ES-I3 (cell line): ENCODE measurements at regions not wholly inside any gene's neighbourhood (a gene's known extent, or its start where the extent isn't known, plus 50 kb on each side); places are given as distances from the start of the nearest gene placed in this dataset.
"Not testable (repeated sequence)": the region's sequence is repeated elsewhere in the genome, so short reads cannot be mapped to it uniquely, and the experiment has no call there.

Experiments used
- H3K36me3 ChIP-seq: 2 replicates; pipeline ENCODE4 v1.6.1; 2013; ENCODE audit warnings: mild to moderate bottlenecking, low read length, control low read depth, moderate library complexity; ENCODE audit not compliant: insufficient read depth
- H3K4me1 ChIP-seq: 2 replicates; pipeline ENCODE4 v1.6.1; 2013; ENCODE audit warnings: mild to moderate bottlenecking, control low read depth, low read length; ENCODE audit not compliant: insufficient read depth
- H3K9ac ChIP-seq: 2 replicates; pipeline ENCODE4 v1.6.1; 2013; ENCODE audit warnings: low read depth, mild to moderate bottlenecking, low read length, moderate library complexity
- H3K9me3 ChIP-seq: 2 replicates; pipeline ENCODE4 v1.6.1; 2013; ENCODE audit warnings: mild to moderate bottlenecking, low read length, moderate library complexity; ENCODE audit not compliant: control insufficient read depth, insufficient read depth

DNA sequence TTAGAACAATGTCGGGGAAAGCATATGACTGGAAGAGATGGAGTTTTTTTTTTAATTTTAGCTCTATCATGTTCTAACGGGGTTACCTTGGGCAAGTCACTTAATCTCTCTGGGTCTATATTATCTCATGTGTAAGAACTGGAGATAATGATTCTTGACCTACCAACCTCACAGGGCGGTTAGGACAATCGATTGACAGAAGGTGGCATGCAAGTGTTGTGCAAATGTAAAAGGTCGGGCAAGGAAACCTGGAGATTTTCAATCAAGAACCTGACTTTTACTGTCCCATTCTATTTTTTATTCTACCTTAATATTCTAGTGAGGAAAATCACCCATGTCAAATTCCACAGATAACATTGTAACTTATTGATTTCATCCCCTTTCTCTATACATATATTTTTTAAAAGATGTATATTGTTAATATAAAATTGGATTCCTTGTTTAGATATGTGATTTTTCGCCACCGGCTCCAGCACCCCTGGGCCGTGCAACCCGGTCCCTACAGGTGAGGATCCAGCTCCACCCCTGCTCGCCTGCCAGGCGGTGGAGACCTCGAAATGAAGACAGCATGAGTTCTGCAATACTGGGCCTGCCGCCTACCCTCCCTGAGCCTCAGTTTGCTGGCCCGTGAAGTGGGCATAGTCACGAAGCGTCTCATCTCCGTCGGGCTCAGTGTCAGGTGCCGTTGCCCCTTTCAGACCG lies 497.6 kb upstream of the PHF14 start:
- Histone ChIP-seq H3K9me3 (no peaks in the 10 kb centered on the region), H3K9ac (no peak overlapping the region), H3K4me1 (no peaks in the 10 kb centered on the region), H3K36me3 (no peaks in the 10 kb centered on the region)

DNA sequence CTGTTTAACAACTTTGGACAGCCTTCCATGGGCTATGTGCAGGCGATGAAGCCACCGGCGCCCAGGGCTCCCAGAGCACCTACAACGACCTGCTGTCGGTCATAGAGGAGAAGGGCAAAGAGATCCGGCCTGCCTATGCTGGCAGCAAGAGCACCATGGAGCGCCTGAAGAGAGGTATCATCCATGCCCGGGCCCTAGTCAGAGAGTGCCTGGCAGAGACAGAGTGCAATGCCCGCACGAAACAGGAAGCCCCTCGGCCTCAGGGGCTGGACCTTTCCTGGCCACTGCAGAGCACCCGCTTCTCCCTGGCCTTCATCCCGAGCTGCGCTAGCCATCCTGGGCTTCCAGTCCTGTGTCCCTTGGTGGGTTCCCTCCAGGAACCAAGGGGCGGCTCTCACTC lies 497.0 kb upstream of the PHF14 start:
- Histone ChIP-seq H3K36me3 (no peaks in the 10 kb centered on the region), H3K9me3 (no peaks in the 10 kb centered on the region), H3K4me1 (no peaks in the 10 kb centered on the region), H3K9ac (no peak overlapping the region)

DNA sequence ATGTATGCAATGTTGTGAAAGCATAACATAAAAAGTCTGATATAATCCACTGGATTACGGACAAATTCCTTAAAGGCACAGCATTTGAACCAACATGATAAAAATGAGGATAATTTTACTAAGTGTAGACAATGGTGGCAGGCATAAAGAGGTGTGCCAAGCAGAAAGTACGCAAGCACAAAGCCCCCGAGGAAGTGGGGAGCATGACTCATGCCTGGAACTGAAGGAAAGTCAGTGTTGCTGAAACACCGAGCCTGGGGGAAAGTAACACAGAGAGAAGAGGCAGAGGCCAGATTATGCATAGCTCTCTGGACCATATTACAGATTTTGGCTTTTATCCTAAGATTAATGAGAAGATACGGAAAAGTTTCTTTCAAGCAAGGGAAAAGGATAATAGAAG lies 490.0 kb upstream of the PHF14 start:
- H3K4me1 ChIP-seq = no peaks in the 10 kb centered on the region
- H3K9me3 ChIP-seq = no peaks in the 10 kb centered on the region
- no peak overlapping the region for H3K9ac ChIP-seq
- no peaks in the 10 kb centered on the region for H3K36me3 ChIP-seq

DNA sequence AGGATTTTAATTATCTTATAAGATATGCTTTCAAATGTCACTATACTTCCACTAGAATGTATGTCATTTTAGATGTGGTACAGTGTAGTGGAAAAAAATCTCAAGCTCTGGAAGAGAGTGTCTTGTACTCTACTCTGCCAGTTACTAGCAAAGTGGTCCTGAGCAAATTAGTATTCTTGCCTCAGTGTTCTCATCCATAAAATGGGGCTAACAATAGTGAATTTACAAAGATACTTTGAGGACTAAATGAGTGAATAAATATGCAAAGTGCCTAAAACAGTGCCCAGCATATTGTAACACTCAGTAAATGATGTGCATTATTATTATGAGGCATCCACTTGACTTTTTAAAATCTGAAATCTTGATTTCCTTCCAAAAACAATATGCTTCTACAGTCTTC lies 488.9 kb upstream of the PHF14 start:
- no peaks in the 10 kb centered on the region for H3K36me3 ChIP-seq
- H3K4me1 ChIP-seq = no peaks in the 10 kb centered on the region
- H3K9ac ChIP-seq = no peak overlapping the region
- H3K9me3 ChIP-seq = no peaks in the 10 kb centered on the region

DNA sequence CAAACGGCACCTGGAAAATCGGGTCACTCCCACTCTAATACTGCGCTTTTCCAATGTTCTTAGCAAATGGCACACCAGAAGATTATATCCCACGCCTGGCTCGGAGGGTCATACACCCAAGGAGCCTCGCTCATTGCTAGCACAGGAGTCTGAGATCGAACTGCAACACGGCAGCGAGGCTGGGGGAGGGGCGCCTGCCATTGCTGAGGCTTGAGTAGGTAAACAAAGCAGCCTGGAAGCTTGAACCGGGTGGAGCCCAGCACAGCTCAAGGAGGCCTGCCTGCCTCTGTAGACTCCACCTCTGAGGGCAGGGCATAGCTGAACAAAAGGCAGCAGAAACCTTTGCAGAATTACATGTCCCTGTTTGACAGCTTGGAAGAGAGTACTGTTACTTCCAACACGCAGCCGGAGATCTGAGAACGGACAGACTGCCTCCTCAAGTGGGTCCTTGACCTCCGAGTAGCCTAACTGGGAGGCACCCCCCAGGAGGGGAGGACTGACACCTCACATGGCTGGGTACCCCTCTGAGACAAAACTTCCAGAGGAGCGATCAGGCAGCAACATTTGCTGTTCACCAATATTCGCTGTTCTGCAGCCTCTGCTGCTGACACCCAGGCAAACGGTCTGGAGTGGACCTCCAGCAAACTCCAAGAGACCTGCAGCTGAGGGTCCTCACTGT lies 472.3 kb upstream of the PHF14 start:
- H3K9me3 ChIP-seq, H3K9ac ChIP-seq, H3K4me1 ChIP-seq, H3K36me3 ChIP-seq: not testable (repeated sequence)

DNA sequence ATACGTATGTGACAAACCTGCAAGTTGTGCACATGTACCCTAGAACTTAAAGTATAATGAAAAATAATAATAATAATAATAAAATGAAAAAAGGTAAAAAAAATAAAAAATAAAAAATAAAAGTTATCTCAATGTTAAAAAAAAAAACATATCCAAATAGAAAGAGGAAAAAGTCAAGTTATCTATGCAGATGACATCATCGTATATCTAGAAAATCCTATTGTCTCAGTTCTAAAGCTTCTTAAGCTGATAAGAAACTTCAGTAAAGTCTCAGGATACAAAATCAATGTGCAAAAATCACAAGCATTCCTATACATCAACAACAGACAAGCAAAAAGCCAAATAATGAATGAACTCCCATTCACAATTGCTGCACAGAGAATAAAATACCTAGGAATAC lies 466.6 kb upstream of the PHF14 start:
- no peaks in the 10 kb centered on the region for H3K36me3 ChIP-seq
- no peak overlapping the region for H3K9ac ChIP-seq
- no peaks in the 10 kb centered on the region for H3K9me3 ChIP-seq
- H3K4me1 ChIP-seq = no peaks in the 10 kb centered on the region

DNA sequence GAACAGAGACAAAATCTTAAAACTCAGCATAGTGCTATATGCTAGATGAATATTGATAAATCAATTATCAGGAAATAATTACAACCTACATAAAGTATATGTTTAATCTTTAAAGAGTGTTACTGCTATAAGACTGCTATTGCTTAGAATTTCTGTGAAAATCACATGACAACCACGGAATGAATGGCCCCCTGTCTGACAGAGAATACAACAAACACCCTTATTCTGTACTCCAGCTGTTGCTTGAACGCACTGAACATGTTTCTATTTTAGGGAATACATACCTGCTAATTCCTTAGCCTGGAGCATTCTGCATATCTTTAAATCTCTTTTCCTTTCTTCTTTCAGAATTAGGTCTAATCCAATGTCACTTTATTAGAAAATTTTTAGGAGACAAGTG lies 452.4 kb upstream of the PHF14 start:
- Histone ChIP-seq H3K36me3 (no peaks in the 10 kb centered on the region; the same call in 1 of the 2 replicates), H3K9me3 (no peaks in the 10 kb centered on the region), H3K4me1 (no peaks in the 10 kb centered on the region), H3K9ac (no peak overlapping the region)

DNA sequence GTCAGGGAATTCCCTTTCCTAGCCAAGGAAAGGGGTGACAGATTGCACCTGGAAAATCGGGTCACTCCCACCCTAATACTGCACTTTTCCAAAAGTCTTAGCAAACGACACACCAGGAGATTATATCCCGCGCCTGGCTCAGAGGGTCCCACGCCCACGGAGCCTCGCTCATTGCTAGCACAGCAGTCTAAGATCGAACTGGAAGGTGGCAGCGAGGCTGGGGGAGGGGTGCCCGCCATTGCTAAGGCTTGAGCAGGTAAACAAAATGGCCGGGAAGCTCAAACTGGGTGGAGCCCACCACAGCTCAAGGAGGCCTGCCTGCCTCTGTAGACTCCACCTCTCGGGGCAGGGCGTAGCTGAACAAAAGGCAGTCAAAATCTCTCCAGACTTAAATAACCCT lies 440.2 kb upstream of the PHF14 start:
- H3K4me1 ChIP-seq, H3K9me3 ChIP-seq: not testable (repeated sequence)

DNA sequence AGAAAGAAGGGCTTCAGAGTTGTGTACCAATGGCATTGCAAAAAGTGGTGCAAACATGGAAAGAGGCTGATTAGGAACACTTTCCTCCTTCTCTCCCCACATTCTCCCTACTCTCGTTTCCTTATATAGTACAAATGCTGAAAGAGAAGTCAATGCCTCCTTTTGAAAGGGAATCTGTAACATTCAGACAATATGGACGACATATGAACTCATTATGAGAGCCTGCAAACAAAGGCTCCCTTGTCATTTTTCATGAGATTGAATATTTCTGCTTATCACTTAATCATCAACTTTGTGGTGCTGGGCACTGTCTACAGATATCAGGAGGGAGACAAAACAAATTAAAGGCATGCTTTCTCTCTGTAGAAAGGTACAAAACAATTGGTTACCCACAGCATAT lies 437.1 kb upstream of the PHF14 start:
- Histone ChIP-seq H3K9ac (no peak overlapping the region), H3K36me3 (no peaks in the 10 kb centered on the region), H3K9me3 (no peaks in the 10 kb centered on the region), H3K4me1 (no peaks in the 10 kb centered on the region)

More for the DNA sequence above, 440.2 kb upstream of the PHF14 start:
- not testable (repeated sequence) for H3K36me3 ChIP-seq, H3K9ac ChIP-seq

DNA sequence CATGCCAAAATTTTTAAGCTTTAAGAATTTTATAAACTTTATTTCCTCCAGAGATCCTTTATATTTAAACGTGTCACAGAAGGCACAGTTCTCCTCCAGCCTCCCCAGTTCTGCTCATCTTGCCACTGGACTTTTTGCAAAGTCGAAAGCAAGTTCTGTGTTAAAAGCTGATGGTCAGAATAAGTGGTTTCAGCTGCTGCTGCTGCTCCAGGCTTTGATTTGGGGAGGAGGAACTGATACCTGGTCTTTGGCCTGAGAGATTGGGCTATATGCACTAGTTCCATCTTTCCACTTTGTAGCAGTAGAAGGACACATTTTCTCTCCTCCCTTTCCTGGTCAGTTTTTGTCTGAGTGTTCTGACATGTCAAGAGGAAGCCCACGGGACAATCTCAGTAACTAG lies 435.9 kb upstream of the PHF14 start:
- Histone ChIP-seq H3K9me3 (no peaks in the 10 kb centered on the region), H3K9ac (no peak overlapping the region), H3K4me1 (no peaks in the 10 kb centered on the region), H3K36me3 (no peaks in the 10 kb centered on the region)

DNA sequence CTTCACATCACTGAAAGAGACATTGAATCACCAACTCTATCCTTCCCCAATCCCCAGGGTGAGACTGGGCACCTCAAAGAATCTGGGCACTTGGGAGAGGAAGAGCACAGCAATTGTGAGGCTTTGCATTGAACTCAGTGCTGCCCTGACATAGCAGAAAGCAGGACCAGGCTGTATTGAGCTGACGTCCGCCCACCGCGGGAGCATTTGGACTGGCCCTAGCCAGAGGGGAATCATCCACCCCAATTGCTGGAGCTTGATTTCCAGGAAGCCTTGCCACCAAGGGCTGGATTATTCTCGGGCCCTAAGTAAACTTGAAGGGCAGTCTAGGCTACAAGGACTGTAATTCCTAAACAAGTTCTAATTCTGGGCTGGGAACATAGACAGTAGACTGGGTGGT lies 416.3 kb upstream of the PHF14 start:
- no peaks in the 10 kb centered on the region for H3K9me3 ChIP-seq
- H3K4me1 ChIP-seq = no peaks in the 10 kb centered on the region
- H3K9ac ChIP-seq = no peak overlapping the region
- H3K36me3 ChIP-seq = no peaks in the 10 kb centered on the region

DNA sequence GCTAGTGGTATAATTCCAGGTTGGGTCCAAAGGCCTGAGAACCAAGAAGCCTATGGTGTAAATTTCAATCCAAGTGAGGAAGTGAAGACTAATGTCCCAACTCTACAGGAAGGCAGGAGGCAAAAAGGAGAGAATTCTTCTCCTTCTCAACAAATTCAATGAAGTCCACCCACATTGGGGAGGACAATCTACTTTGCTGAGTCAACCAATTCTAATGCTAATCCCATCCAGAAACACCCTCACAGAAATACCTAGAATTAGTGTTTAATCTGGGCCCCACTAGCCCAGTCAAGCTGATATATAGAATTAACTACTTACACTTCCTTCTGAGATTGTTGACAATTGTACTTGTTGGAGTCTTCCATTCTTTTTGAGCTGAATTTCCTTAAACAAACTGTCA lies 413.2 kb upstream of the PHF14 start:
- Histone ChIP-seq H3K4me1 (peaks cover 5% of the 10 kb centered on the region), H3K9me3 (no peaks in the 10 kb centered on the region), H3K9ac (no peak overlapping the region), H3K36me3 (no peaks in the 10 kb centered on the region)

DNA sequence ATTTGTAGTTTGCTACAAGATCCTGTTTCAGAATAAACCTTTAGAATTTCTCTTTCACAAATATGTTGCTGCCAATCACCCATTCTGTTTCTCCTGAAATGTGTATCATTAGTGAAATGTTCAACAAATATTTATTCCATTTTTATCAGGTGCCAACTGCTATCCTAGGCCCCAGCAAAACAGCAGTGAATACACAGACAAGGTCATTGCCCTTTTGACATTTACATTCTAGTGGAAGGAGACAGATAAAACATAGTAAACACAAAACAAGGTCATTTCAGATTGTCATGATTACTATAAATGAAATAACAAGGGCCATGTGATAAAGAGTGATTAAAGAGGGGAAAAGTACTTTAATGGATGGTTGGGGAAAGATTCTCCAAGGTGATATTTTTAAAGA lies 404.8 kb upstream of the PHF14 start:
- no peaks in the 10 kb centered on the region for H3K4me1 ChIP-seq
- H3K36me3 ChIP-seq = no peaks in the 10 kb centered on the region
- H3K9ac ChIP-seq = no peak overlapping the region
- H3K9me3 ChIP-seq = no peaks in the 10 kb centered on the region

DNA sequence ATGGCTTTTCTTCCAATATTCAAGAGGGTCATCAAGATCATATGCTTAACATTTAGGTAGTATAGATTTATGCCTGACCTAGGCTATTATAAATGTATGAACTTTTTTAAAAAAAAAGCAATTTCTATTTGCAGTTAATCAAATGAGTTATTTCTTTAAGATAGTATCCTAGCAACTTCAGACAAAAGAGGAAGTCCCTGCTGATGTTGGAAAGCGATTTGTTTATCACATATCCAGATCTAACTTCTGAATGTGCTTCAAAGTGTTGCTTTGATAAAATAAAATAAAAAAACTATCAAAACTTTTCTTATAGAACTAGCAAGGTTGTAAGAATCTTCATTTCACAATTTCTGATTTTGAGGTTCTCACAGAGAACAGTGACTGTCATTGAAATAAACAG lies 401.9 kb upstream of the PHF14 start:
- no peaks in the 10 kb centered on the region for H3K4me1 ChIP-seq
- H3K9me3 ChIP-seq = no peaks in the 10 kb centered on the region
- H3K9ac ChIP-seq = no peak overlapping the region
- no peaks in the 10 kb centered on the region for H3K36me3 ChIP-seq

DNA sequence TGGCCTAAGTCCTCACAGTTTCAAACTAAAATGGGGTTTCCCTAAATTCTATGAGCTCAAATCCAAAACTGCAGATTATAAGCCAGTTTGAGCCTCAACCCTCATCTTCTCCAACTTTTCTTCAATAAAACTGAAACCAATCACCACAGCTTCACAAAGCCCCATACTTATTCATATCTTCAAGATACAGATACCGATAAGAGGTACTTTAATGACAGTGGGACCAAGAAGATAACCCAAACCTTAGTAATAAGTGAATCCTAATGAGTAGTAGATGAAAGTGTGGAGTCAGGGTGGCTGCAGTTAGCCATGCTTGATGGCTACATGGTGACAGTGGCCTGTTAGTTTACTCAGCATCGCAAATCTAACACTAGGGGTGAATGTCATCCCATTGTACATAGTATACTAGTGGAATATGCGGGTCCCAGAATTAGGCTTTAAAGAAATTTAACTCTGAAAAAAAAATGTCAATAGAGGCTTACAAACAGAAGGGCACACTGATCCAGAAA lies 395.8 kb upstream of the PHF14 start:
- H3K9ac ChIP-seq = no peak overlapping the region
- no peaks in the 10 kb centered on the region; the same call in 1 of the 2 replicates for H3K4me1 ChIP-seq
- H3K36me3 ChIP-seq = no peaks in the 10 kb centered on the region
- H3K9me3 ChIP-seq = no peaks in the 10 kb centered on the region
